ENCODE measurements at regions not wholly inside any gene's neighbourhood (a gene's known extent, or its start where the extent isn't known, plus 50 kb on each side); places are given as distances from the start of the nearest gene placed in this dataset.

DNA sequence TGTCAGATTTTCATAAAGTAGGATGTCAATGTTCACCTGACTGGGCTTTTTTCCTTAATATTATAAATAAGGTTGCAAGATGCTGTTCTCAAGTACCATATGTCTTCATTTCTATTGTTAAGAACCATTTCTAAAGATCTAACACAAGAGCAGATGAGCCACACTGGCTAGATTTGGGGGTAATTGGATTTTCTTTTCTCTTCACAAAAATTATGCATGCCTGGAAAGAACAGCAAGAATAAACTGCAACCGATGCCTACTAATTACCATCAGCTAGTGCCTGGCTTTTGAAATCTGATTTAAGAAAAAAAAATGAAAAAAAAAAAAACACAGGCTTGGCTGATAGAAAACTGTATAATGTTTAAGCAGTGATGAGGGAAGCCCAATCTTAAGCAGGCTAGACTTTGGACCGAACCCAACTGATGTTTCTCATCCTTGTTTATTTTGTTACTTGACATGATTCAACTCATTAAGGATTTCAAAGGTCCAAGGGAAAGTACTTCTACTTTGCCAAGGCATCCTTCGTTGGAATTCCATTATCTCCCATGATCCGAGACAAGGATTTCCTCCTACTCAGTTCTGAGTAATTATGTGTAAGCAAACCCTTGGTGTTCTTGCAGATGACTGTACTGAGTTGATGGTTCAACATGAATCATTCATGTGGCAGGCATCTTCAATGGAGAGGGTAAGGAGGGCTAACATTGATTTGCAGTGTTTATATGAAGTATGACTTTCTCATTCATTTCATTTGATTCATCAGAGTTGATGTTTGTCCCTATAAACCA lies 300.5 kb downstream of the SPRY2 start:
- no peak for TF ChIP-seq EP300 (IDR thresholded peaks at IDR 0.05)
- TF ChIP-seq, protein P1, sequence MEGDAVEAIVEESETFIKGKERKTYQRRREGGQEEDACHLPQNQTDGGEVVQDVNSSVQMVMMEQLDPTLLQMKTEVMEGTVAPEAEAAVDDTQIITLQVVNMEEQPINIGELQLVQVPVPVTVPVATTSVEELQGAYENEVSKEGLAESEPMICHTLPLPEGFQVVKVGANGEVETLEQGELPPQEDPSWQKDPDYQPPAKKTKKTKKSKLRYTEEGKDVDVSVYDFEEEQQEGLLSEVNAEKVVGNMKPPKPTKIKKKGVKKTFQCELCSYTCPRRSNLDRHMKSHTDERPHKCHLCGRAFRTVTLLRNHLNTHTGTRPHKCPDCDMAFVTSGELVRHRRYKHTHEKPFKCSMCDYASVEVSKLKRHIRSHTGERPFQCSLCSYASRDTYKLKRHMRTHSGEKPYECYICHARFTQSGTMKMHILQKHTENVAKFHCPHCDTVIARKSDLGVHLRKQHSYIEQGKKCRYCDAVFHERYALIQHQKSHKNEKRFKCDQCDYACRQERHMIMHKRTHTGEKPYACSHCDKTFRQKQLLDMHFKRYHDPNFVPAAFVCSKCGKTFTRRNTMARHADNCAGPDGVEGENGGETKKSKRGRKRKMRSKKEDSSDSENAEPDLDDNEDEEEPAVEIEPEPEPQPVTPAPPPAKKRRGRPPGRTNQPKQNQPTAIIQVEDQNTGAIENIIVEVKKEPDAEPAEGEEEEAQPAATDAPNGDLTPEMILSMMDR (IDR thresholded peaks at IDR 0.05), result no peak

All from esophagus muscularis mucosa (tissue), 3 donors.